ENCODE measurements at regions not wholly inside any gene's neighbourhood (a gene's known extent, or its start where the extent isn't known, plus 50 kb on each side); places are given as distances from the start of the nearest gene placed in this dataset.

- H2AK5ac ChIP-seq (ENCODE audit: low read depth, low read length), result no peak overlapping the region
These were observed 78.1 kb upstream of the KLF3 start for GRCh38 chr4:38585871-38586270.

More at GRCh38 chr4:38585871-38586270, 78.1 kb upstream of the KLF3 start:
- no peak overlapping the region for H3K14ac ChIP-seq (ENCODE audit: insufficient read length)
- H2BK15ac ChIP-seq (ENCODE audit: low read length), result no peak overlapping the region
- WGBS, 2 experiments (ENCODE audit: extremely low coverage in 1 of 2, insufficient coverage in 1 of 2, insufficient read length in 1 of 2, insufficient replicate concordance in 2 of 2, low coverage in 1 of 2, low lambda C conversion rate in 2 of 2, missing lambda C conversion rate in 1 of 2), result 93% methylated on average over 1 of the region's 1 CpG; no CpG with 5 or more reads in 1 of the 2 experiments
- H3K27me3 ChIP-seq (replicated peaks in 1 of 4; ENCODE audit: control insufficient read depth in 3 of 4, extremely low read depth in 1 of 4, insufficient read depth in 3 of 4, low read length in 3 of 4), result no peaks in the 10 kb centered on the region
- H3K9ac ChIP-seq (replicated peaks in 1 of 4; ENCODE audit: extremely low read depth in 1 of 4, low read depth in 3 of 4, low read length in 3 of 4), result no peak overlapping the region
- no peaks in the 10 kb centered on the region for H3K23me2 ChIP-seq (ENCODE audit: low read depth, low read length)
- H4K8ac ChIP-seq (ENCODE audit: extremely low read depth, insufficient read depth, low read length), result no peak overlapping the region
- no peak overlapping the region for H4K91ac ChIP-seq (replicated peaks; ENCODE audit: insufficient read length, low read length)
- no peaks in the 10 kb centered on the region for H3K36me3 ChIP-seq (ENCODE audit: control insufficient read depth in 2 of 4, insufficient read depth in 4 of 4, low read length in 3 of 4)
- H3K4me2 ChIP-seq (ENCODE audit: insufficient read depth in 1 of 2, low read depth in 2 of 2, low read length in 2 of 2), result no peak overlapping the region
- H2BK20ac ChIP-seq (ENCODE audit: low read length), result no peak overlapping the region
- POLR2A ChIA-PET (ENCODE audit: partially characterized antibody), result no interaction called here
- no peak overlapping the region for H2BK5ac ChIP-seq (ENCODE audit: low read depth, low read length)
- no peak overlapping the region for H3K18ac ChIP-seq (ENCODE audit: extremely low read depth, low read length)
- CTCF ChIA-PET (ENCODE audit: partially characterized antibody), result interaction anchor here (0.8 to 1.1 kb wide), 2 partner anchors 14 to 174 kb away, joined by 3 to 4 read pairs; no protein-coding TSS in a partner anchor
- H3K9me3 ChIP-seq (ENCODE audit: insufficient read depth in 2 of 2, low read depth in 1 of 2, low read length in 1 of 2), result no peaks in the 10 kb centered on the region
- H3K4me1 ChIP-seq (replicated peaks in 1 of 4; ENCODE audit: control insufficient read depth in 3 of 4, insufficient read depth in 4 of 4, low read length in 3 of 4), result no peaks in the 10 kb centered on the region
- H2BK12ac ChIP-seq (ENCODE audit: low read depth, low read length), result no peak overlapping the region
- no peak overlapping the region for H3K27ac ChIP-seq (ENCODE audit: low read depth, low read length)
- no peak overlapping the region for H4K5ac ChIP-seq (ENCODE audit: insufficient read length, low read depth, low read length)
- H3K23ac ChIP-seq (ENCODE audit: insufficient read length), result no peak overlapping the region
- H2AFZ ChIP-seq (ENCODE audit: low read length), result no peak overlapping the region
- H3K4me3 ChIP-seq (ENCODE audit: extremely low read depth in 1 of 4, insufficient read depth in 2 of 4, low read depth in 3 of 4, low read length in 4 of 4), result no peak overlapping the region
- no peak overlapping the region for H3K4ac ChIP-seq (replicated peaks; ENCODE audit: insufficient read length, low read depth, low read length)
- FAIRE-seq, result no peak
- no peak for DNase-seq (ENCODE audit: low read depth in 1 of 2, low spot score in 2 of 2)
- TF ChIP-seq BRCA1 (IDR thresholded peaks at IDR 0.05; ENCODE audit: low read depth, low read length), result no peak
- no peak for TF ChIP-seq POU5F1 (IDR thresholded peaks at IDR 0.05; ENCODE audit: low read depth, low read length)
- TF ChIP-seq E2F6 (IDR thresholded peaks at IDR 0.05), result no peak
- TF ChIP-seq ZNF274 (IDR thresholded peaks at IDR 0.05; ENCODE audit: borderline replicate concordance, extremely low read depth, low read length), result no peak
- no peak for TF ChIP-seq CBX8 (IDR thresholded peaks at IDR 0.05; ENCODE audit: borderline replicate concordance, low read depth, low read length)
- no peak for TF ChIP-seq BCL11A (IDR thresholded peaks at IDR 0.05; ENCODE audit: low read depth in 2 of 2, low read length in 2 of 2)
- TF ChIP-seq RAD21 (IDR thresholded peaks at IDR 0.05 in 1 of 2, conservative IDR thresholded peaks at IDR 0.05 in 1 of 2; ENCODE audit: low read depth in 2 of 2, low read length in 2 of 2), result no peak
- TF ChIP-seq TAF1 (IDR thresholded peaks at IDR 0.05; ENCODE audit: low read depth, low read length), result no peak
- TF ChIP-seq SIN3A (conservative IDR thresholded peaks at IDR 0.05 in 1 of 2, IDR thresholded peaks at IDR 0.05 in 1 of 2; ENCODE audit: low read depth in 1 of 2, low read length in 2 of 2), result no peak
- TF ChIP-seq RNF2 (IDR thresholded peaks at IDR 0.05; ENCODE audit: borderline replicate concordance, low read depth, low read length, missing control alignments, poor library complexity, severe bottlenecking), result no peak
- no peak for TF ChIP-seq EZH2 (IDR thresholded peaks at IDR 0.05; ENCODE audit: low read depth, low read length, severe bottlenecking)
- no peak for TF ChIP-seq ASH2L (IDR thresholded peaks at IDR 0.05; ENCODE audit: low read length)
- no peak for TF ChIP-seq MAFK (IDR thresholded peaks at IDR 0.05; ENCODE audit: low read depth, low read length)
- H3K79me2 ChIP-seq (ENCODE audit: control insufficient read depth in 1 of 2, insufficient read depth in 2 of 2, low read length in 2 of 2), result no peaks in the 10 kb centered on the region
- no peaks in the 10 kb centered on the region for H3K79me1 ChIP-seq (ENCODE audit: low read depth, low read length)
- H2BK120ac ChIP-seq (replicated peaks; ENCODE audit: low read depth, low read length), result no peak overlapping the region
- H3K56ac ChIP-seq (replicated peaks; ENCODE audit: insufficient read length, low read depth, low read length), result no peak overlapping the region
- H4K20me1 ChIP-seq (replicated peaks in 1 of 2; ENCODE audit: control insufficient read depth in 1 of 2, insufficient read depth in 2 of 2, low read length in 2 of 2), result no peaks in the 10 kb centered on the region
